Upper lobe of right lung (tissue), 1 donor: ENCODE measurements at regions not wholly inside any gene's neighbourhood (a gene's known extent, or its start where the extent isn't known, plus 50 kb on each side); places are given as distances from the start of the nearest gene placed in this dataset.

Experiments
- ATAC-seq: fragments of 200-7000 bp; cut with Tn5 transposase; one replicate; pipeline ENCODE4 v1.9.1; 2020; ENCODE audit warnings: mild to moderate bottlenecking, moderate library complexity
- DNase-seq: peaks from one replicate; pipeline ENCODE4 v3.0.0-alpha.2; 2020
- H3K27ac ChIP-seq: fragments of 200-600 bp; one replicate; pipeline ENCODE4 v1.8.0; 2022
- H3K27me3 ChIP-seq: fragments of 200-600 bp; one replicate; pipeline ENCODE4 v1.8.0; 2022; ENCODE audit warnings: mild to moderate bottlenecking
- H3K36me3 ChIP-seq: fragments of 200-600 bp; one replicate; pipeline ENCODE4 v1.8.0; 2022
- H3K4me1 ChIP-seq: fragments of 200-600 bp; one replicate; pipeline ENCODE4 v1.8.0; 2022
- H3K4me3 ChIP-seq: fragments of 200-600 bp; one replicate; pipeline ENCODE4 v1.8.0; 2022; ENCODE audit warnings: mild to moderate bottlenecking
- H3K9me3 ChIP-seq: fragments of 200-600 bp; one replicate; pipeline ENCODE4 v1.8.0; 2022
- intact Hi-C: fragments of 100-400 bp; cut with DNase I; formaldehyde crosslinking; loops from one replicate; pipeline ENCODE4 v1.11.0; 2022
- TF ChIP-seq, protein P1 (sequence below): fragments of 200-600 bp; IDR thresholded peaks from one replicate; pipeline ENCODE4 v1.8.0; 2022; ENCODE audit warnings: antibody characterized with exemption
- donor health status: DM: no; HTN: yes; CAD: no; lungs with severe emphysema.

DNA sequence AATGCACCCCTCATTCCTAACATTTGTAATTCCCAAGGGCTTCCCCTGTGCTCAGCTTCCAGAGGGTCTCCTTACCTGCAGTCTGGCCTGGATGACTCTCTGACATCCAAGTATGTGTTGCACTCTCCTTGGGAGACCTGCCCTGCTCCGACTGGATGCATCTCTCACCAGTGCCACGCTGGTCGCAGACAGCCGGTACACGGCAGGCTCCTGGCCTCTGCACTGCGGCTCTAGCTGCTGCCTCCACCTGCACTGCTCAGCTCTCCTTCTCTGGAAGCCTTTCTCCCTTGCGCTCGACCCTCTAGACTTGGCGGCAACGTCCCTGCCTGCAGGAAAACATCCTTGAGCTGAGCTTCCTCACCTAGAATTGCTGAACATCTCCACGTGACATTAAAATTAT is 685.9 kb downstream of the BRD1 start:
- Histone ChIP-seq H3K27me3 (peaks cover 13% of the 10 kb centered on the region), H3K9me3 (no peaks in the 10 kb centered on the region), H3K36me3 (no peaks in the 10 kb centered on the region), H3K4me1 (no peaks in the 10 kb centered on the region), H3K4me3 (no peak overlapping the region), H3K27ac (no peak overlapping the region)
- TF ChIP-seq, protein P1, sequence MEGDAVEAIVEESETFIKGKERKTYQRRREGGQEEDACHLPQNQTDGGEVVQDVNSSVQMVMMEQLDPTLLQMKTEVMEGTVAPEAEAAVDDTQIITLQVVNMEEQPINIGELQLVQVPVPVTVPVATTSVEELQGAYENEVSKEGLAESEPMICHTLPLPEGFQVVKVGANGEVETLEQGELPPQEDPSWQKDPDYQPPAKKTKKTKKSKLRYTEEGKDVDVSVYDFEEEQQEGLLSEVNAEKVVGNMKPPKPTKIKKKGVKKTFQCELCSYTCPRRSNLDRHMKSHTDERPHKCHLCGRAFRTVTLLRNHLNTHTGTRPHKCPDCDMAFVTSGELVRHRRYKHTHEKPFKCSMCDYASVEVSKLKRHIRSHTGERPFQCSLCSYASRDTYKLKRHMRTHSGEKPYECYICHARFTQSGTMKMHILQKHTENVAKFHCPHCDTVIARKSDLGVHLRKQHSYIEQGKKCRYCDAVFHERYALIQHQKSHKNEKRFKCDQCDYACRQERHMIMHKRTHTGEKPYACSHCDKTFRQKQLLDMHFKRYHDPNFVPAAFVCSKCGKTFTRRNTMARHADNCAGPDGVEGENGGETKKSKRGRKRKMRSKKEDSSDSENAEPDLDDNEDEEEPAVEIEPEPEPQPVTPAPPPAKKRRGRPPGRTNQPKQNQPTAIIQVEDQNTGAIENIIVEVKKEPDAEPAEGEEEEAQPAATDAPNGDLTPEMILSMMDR, result no peak
- intact Hi-C loops, result no loop called here
- DNase-seq (no peak), ATAC-seq (no peak)

DNA sequence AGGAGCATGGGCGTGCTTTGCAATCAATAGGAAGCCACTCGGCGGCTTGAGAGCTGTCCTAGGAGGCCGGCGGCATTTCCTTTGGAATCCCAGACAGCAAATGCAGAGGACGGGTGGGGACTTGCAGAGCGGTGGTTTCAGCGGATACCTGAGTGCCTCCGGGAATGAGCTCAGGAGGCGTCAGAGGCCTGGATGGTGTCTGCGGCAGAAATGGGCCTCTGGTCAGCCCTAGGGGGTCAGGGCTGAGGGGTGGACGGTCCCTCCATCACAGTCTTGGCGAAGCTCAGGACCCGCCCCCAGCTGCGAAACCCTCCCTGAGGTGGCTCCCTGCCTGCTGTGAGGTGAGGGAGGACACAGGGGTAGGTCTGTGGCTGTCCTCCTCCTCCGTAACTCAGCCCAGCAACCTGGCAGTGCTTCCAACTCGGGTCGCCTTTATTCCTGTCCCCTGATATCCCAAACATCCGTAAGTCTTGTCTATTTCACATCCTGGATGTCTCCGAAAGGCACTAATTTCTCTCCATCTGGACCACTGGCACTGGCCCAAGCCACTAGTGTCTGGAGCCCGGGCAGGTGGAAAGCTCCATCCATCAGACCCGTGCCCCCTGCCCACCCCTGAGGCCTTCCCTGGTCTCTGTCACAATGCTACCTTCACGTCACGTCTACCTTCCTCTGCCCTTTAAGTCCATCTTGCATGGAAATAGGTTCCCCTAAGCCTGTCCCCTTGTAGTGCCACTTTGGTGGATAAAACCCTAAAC is 686.6 kb downstream of the BRD1 start:
- intact Hi-C loops, result no loop called here
- H3K4me3 ChIP-seq, result no peak overlapping the region
- peaks cover 13% of the 10 kb centered on the region for H3K27me3 ChIP-seq
- H3K9me3 ChIP-seq, result no peaks in the 10 kb centered on the region
- no peak for ATAC-seq
- TF ChIP-seq, protein P1, result no peak
- no peaks in the 10 kb centered on the region for H3K36me3 ChIP-seq
- no peaks in the 10 kb centered on the region for H3K4me1 ChIP-seq
- DNase-seq, result no peak
- no peak overlapping the region for H3K27ac ChIP-seq

DNA sequence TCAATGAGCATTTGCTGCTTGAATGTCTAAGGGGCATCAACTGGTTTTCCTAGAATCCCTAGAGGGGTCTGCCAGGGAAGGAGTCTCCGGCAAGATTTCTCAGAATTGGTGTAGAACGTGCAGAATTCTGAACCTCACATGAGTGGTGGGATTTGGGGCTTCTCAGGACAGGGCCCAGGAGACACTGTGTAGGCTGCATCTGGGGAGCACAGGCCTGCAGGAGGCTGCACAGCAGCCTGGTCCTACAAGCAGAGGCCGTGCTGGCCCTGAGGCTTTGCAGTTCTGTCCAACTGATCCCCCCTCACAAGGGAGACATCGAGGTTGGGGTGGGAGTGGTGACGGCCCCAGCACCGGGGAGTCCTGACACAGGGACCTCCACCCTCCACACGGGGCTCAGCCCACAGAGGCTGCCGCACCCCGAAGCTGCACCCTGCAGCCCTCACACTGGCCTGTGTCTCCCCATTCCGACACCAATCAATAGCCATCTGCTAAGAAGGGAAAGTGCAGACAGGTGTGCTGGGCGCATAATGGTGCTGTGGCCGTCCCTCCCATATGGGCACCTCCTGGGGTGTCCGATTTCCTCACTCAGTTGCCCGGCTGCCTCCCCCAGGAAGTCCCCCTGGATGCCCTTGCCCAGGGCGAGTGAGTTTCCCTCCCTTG is 688.1 kb downstream of the BRD1 start:
- intact Hi-C loops, result no loop called here
- H3K27me3 ChIP-seq, result peaks cover 27% of the 10 kb centered on the region
- DNase-seq (no peak), ATAC-seq (peak; percentile 11)
- H3K4me1 ChIP-seq, result no peaks in the 10 kb centered on the region
- H3K4me3 ChIP-seq, result no peak overlapping the region
- H3K36me3 ChIP-seq, result no peaks in the 10 kb centered on the region
- no peaks in the 10 kb centered on the region for H3K9me3 ChIP-seq
- TF ChIP-seq, protein P1, result no peak
- no peak overlapping the region for H3K27ac ChIP-seq

DNA sequence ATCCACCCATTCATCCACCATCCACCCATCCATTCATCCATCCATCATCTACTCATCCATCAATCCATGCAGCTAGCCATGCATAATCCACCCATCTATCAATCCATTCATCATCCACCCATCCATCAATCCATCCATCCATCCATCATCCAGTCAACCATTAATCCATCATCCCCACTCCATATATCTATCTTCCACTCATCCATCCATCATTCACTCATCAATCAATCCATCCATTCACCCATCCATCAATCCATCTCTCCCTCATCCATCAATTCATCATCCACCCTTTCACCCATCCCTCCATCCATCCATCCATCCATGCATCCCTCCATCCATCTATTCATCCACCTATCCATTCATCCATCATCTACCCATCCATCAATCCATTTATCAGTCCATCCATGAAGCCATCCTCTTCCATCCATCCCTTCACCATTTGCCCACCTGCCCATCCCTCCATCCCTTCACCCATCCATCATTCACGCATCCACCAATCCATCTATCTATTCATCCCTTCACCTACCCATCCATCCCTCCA is 689.4 kb downstream of the BRD1 start:
- H3K27me3 ChIP-seq, result peaks cover 34% of the 10 kb centered on the region
- intact Hi-C loops, result no loop called here

GRCh38 chr22:49137206-49137840 is 690.4 kb downstream of the BRD1 start:
- intact Hi-C loops, result no loop called here
- no peaks in the 10 kb centered on the region for H3K4me1 ChIP-seq
- H3K27me3 ChIP-seq, result peaks cover 38% of the 10 kb centered on the region
- DNase-seq (no peak), ATAC-seq (no peak)
- H3K4me3 ChIP-seq, result no peak overlapping the region
- H3K27ac ChIP-seq, result no peak overlapping the region
- no peaks in the 10 kb centered on the region for H3K9me3 ChIP-seq
- TF ChIP-seq, protein P1, result no peak
- no peaks in the 10 kb centered on the region for H3K36me3 ChIP-seq

More for the DNA sequence above, 689.4 kb downstream of the BRD1 start:
- Histone ChIP-seq H3K36me3 (no peaks in the 10 kb centered on the region), H3K9me3 (no peaks in the 10 kb centered on the region), H3K27ac (no peak overlapping the region), H3K4me1 (no peaks in the 10 kb centered on the region), H3K4me3 (no peak overlapping the region)
- DNase-seq (no peak), ATAC-seq (no peak)
- TF ChIP-seq, protein P1, result no peak
